ENCODE measurements at regions not wholly inside any gene's neighbourhood (a gene's known extent, or its start where the extent isn't known, plus 50 kb on each side); places are given as distances from the start of the nearest gene placed in this dataset.

- Histone ChIP-seq H3K4me3 (ENCODE audit: low read length) (no peak overlapping the region), H3K9ac (ENCODE audit: low read length) (no peak overlapping the region), H3K27me3 (ENCODE audit: insufficient read depth, low read depth, low read length) (no peaks in the 10 kb centered on the region), H3K4me2 (ENCODE audit: low read length) (no peak overlapping the region), H4K20me1 (ENCODE audit: insufficient read depth) (no peaks in the 10 kb centered on the region), H3K9me2 (ENCODE audit: insufficient read depth, low read length) (no peaks in the 10 kb centered on the region), H3K36me3 (ENCODE audit: insufficient read depth, low read length) (no peaks in the 10 kb centered on the region), H3K79me2 (replicated peaks; ENCODE audit: insufficient read depth, low read length) (no peaks in the 10 kb centered on the region), H3F3A (ENCODE audit: insufficient read depth, low read length, poor library complexity, severe bottlenecking) (no peaks in the 10 kb centered on the region), H2AFZ (ENCODE audit: low read depth, low read length) (no peak overlapping the region), H3K27ac (ENCODE audit: low read length) (no peak overlapping the region), H3K9me3 (ENCODE audit: low read length) (no peaks in the 10 kb centered on the region)
- TF ChIP-seq TAF1 (IDR thresholded peaks at IDR 0.05; ENCODE audit: low read depth) (no peak), CTCF (IDR thresholded peaks at IDR 0.05; ENCODE audit: poor library complexity, severe bottlenecking) (no peak), EZH2 (IDR thresholded peaks at IDR 0.05; ENCODE audit: borderline replicate concordance, insufficient read depth, low read length, poor library complexity, severe bottlenecking) (no peak), RAD21 (conservative IDR thresholded peaks at IDR 0.05) (no peak)
Observed at GRCh38 chr7:138345567-138345966, 114.5 kb upstream of the TRIM24 start.

GRCh38 chr7:138346975-138347374 is 113.1 kb upstream of the TRIM24 start:
- Histone ChIP-seq H4K20me1 (ENCODE audit: insufficient read depth) (no peaks in the 10 kb centered on the region), H3F3A (ENCODE audit: insufficient read depth, low read length, poor library complexity, severe bottlenecking) (no peaks in the 10 kb centered on the region), H3K9me3 (ENCODE audit: low read length) (no peaks in the 10 kb centered on the region), H3K27me3 (ENCODE audit: insufficient read depth, low read depth, low read length) (no peaks in the 10 kb centered on the region), H3K79me2 (replicated peaks; ENCODE audit: insufficient read depth, low read length) (no peaks in the 10 kb centered on the region), H3K9me2 (ENCODE audit: insufficient read depth, low read length) (no peaks in the 10 kb centered on the region), H3K9ac (ENCODE audit: low read length) (no peak overlapping the region), H3K27ac (ENCODE audit: low read length) (no peak overlapping the region), H3K36me3 (ENCODE audit: insufficient read depth, low read length) (no peaks in the 10 kb centered on the region), H2AFZ (ENCODE audit: low read depth, low read length) (no peak overlapping the region), H3K4me3 (ENCODE audit: low read length) (no peak overlapping the region), H3K4me2 (ENCODE audit: low read length) (no peak overlapping the region)
- TF ChIP-seq EZH2 (IDR thresholded peaks at IDR 0.05; ENCODE audit: borderline replicate concordance, insufficient read depth, low read length, poor library complexity, severe bottlenecking) (no peak), POLR2AphosphoS5 (IDR thresholded peaks at IDR 0.05) (no peak), RAD21 (conservative IDR thresholded peaks at IDR 0.05) (no peak), SMC3 (conservative IDR thresholded peaks at IDR 0.05; ENCODE audit: poor library complexity) (no peak), CTCF (IDR thresholded peaks at IDR 0.05; ENCODE audit: poor library complexity, severe bottlenecking) (no peak), TAF1 (IDR thresholded peaks at IDR 0.05; ENCODE audit: low read depth) (no peak), EP300 (conservative IDR thresholded peaks at IDR 0.05; ENCODE audit: poor library complexity, severe bottlenecking) (no peak), MXI1 (conservative IDR thresholded peaks at IDR 0.05; ENCODE audit: poor library complexity, severe bottlenecking) (no peak), REST (IDR thresholded peaks at IDR 0.05; ENCODE audit: borderline replicate concordance) (no peak)

Data from neural cell (in vitro differentiated cells).